ENCODE measurements at regions not wholly inside any gene's neighbourhood (a gene's known extent, or its start where the extent isn't known, plus 50 kb on each side); places are given as distances from the start of the nearest gene placed in this dataset.

GRCh38 chr11:15826826-15827225, 529.5 kb downstream of the SOX6 start:
- Histone ChIP-seq H3K9me3 (no peaks in the 10 kb centered on the region), H3K4me1 (no peaks in the 10 kb centered on the region), H3K27ac (no peak overlapping the region), H3K27me3 (no peaks in the 10 kb centered on the region), H3K36me3 (no peaks in the 10 kb centered on the region), H3K4me3 (replicated peaks in 1 of 3) (no peak overlapping the region)
- peak; percentile 26 to 38 for DNase-seq
- no peak for TF ChIP-seq POLR2A (IDR thresholded peaks at IDR 0.05)
- TF ChIP-seq CTCF (IDR thresholded peaks at IDR 0.05) = peak in 4 of 6 experiments; percentile 10 to 50 (median 50)
- intact Hi-C loops (cut with DNase I) = no loop called here

DNA sequence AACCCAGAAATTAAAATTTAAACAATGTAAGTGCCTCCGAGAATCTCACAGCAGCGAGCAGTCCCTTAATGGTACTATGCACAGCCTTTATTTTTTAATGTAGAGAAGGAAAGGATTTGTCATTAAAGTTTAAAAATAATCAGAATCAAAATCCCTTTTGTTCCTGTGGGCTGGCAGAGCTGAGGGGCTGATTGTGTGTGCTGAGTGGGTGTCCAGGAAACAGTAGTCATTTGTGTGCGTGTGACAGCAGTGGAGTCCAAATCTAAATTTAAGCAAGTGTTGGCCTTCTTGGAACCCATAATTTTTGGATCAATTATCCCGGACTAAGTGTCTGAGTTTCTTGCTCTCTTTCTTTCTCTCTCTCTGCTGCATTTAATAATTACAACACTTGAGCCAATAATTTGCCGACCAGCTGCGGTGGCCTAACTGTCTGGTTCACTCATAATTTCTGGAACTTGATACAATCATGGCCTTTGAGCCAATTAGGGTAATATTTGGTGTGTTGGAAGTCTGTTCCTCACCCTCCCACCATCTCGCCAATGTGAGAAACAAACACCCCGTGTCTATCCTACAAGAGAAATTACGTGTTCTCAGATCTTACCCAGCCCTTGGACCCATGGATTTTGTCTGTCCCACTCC, 528.0 kb downstream of the SOX6 start:
- intact Hi-C loops (cut with DNase I) = no loop called here
- no peaks in the 10 kb centered on the region for H3K27me3 ChIP-seq
- no peaks in the 10 kb centered on the region for H3K4me1 ChIP-seq
- H3K36me3 ChIP-seq = no peaks in the 10 kb centered on the region
- no peak overlapping the region for H3K27ac ChIP-seq
- WGBS, 2 donors = 79 to 84% methylated on average over 9 of the region's 9 CpGs
- no peak for TF ChIP-seq POLR2A (IDR thresholded peaks at IDR 0.05)
- TF ChIP-seq CTCF (IDR thresholded peaks at IDR 0.05) = no peak
- no peaks in the 10 kb centered on the region for H3K9me3 ChIP-seq
- no peak overlapping the region for H3K4me3 ChIP-seq (replicated peaks in 1 of 3)
- no peak for DNase-seq

GRCh38 chr11:15829312-15829711, 527.0 kb downstream of the SOX6 start:
- TF ChIP-seq POLR2A (IDR thresholded peaks at IDR 0.05) = no peak
- TF ChIP-seq CTCF (IDR thresholded peaks at IDR 0.05) = no peak
- intact Hi-C loops (cut with DNase I) = no loop called here
- no peaks in the 10 kb centered on the region for H3K4me1 ChIP-seq
- no peak overlapping the region for H3K4me3 ChIP-seq (replicated peaks in 1 of 3)
- WGBS, 2 donors = 56 to 75% methylated on average over 1 of the region's 1 CpG
- DNase-seq = no peak
- H3K36me3 ChIP-seq = no peaks in the 10 kb centered on the region
- H3K27ac ChIP-seq = no peak overlapping the region
- no peaks in the 10 kb centered on the region for H3K27me3 ChIP-seq
- no peaks in the 10 kb centered on the region for H3K9me3 ChIP-seq

GRCh38 chr11:15830741-15831428, 525.5 kb downstream of the SOX6 start:
- TF ChIP-seq POLR2A (IDR thresholded peaks at IDR 0.05) (no peak), CTCF (IDR thresholded peaks at IDR 0.05) (no peak)
- no peaks in the 10 kb centered on the region for H3K27me3 ChIP-seq
- no peaks in the 10 kb centered on the region for H3K4me1 ChIP-seq
- H3K27ac ChIP-seq = no peak overlapping the region
- H3K9me3 ChIP-seq = no peaks in the 10 kb centered on the region
- 82 to 83% methylated on average over 9 of the region's 9 CpGs for WGBS, 2 donors
- no peak overlapping the region for H3K4me3 ChIP-seq (replicated peaks in 1 of 3)
- no peak for DNase-seq
- H3K36me3 ChIP-seq = no peaks in the 10 kb centered on the region
- intact Hi-C loops (cut with DNase I) = no loop called here

DNA sequence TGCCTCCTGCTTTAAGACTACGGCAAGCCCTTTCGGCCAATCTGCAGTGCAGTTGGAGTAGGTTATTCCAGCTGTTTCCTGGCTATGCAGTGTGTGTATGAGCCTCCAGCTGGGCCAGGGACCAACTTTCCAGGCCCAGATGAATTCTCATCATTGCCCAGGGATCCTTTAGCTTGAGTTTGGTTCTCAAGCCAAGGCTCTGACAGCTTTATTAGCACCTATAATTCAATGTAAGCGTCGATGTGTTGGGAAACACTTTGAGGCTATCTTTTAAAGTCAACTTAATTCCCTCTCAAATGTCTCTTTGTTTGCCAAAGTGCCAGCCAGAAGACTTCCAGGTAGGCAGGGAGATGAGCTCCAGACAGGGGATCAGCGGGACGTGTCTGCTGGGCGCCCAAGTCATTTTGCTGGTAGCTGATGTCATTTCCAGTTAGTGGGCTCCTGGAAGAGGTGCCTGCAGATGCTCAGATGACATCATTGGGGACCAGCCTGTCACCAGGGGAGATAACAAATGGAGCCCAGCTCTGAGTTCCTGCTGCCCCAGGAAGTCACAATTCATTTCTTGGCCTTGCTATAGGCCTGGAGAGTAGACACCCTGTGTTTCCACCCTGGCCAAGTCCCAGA, 520.4 kb downstream of the SOX6 start:
- no peak for DNase-seq
- TF ChIP-seq CTCF (IDR thresholded peaks at IDR 0.05) = no peak
- no peak for TF ChIP-seq POLR2A (IDR thresholded peaks at IDR 0.05)

More for the DNA sequence above, 520.4 kb downstream of the SOX6 start:
- intact Hi-C loops (cut with DNase I) = no loop called here
- 87 to 92% methylated on average over 7 of the region's 7 CpGs for WGBS, 2 donors
- H3K4me1 ChIP-seq = no peaks in the 10 kb centered on the region
- H3K27me3 ChIP-seq = no peaks in the 10 kb centered on the region
- no peaks in the 10 kb centered on the region for H3K36me3 ChIP-seq
- no peak overlapping the region for H3K4me3 ChIP-seq (replicated peaks in 1 of 3)
- no peak overlapping the region for H3K27ac ChIP-seq
- no peaks in the 10 kb centered on the region for H3K9me3 ChIP-seq
